WTC11 (cell line): ENCODE measurements at regions not wholly inside any gene's neighbourhood (a gene's known extent, or its start where the extent isn't known, plus 50 kb on each side); places are given as distances from the start of the nearest gene placed in this dataset.

Experiments used
- CREB1 ChIP-seq: sonication (generic); formaldehyde crosslinking; IDR thresholded peaks from 2 replicates; pipeline ENCODE4 v1.8.0; 2023; ENCODE audit warnings: mild to moderate bottlenecking, missing genetic modification reagents
- GABPB1 ChIP-seq: sonication (generic); formaldehyde crosslinking; IDR thresholded peaks from 2 replicates; pipeline ENCODE4 v1.8.1; 2023; ENCODE audit warnings: mild to moderate bottlenecking, missing genetic modification reagents
- IRF2 ChIP-seq: sonication (generic); formaldehyde crosslinking; IDR thresholded peaks from 2 replicates; pipeline ENCODE4 v1.8.0; 2022; ENCODE audit warnings: low read depth, missing genetic modification reagents, borderline replicate concordance
- JAZF1 ChIP-seq: fragments of 250-450 bp; sonication (Bioruptor Pico); IDR thresholded peaks from 2 replicates; pipeline ENCODE4 v1.9.0; 2021; ENCODE audit warnings: moderate library complexity, mild to moderate bottlenecking, inconsistent platforms
- KAT7 ChIP-seq: sonication (generic); formaldehyde crosslinking; IDR thresholded peaks from 2 replicates; pipeline ENCODE4 v1.8.1; 2023; ENCODE audit warnings: missing genetic modification reagents, mild to moderate bottlenecking, borderline replicate concordance
- SP1 ChIP-seq: sonication (generic); formaldehyde crosslinking; conservative IDR thresholded peaks from 2 replicates; pipeline ENCODE4 v1.8.1; 2022; ENCODE audit warnings: missing genetic modification reagents
- ZNF263 ChIP-seq: sonication (generic); formaldehyde crosslinking; IDR thresholded peaks from 2 replicates; pipeline ENCODE4 v1.8.1; 2022; ENCODE audit warnings: low read depth, mild to moderate bottlenecking, moderate library complexity, missing genetic modification reagents
- TF ChIP-seq, protein P1 (sequence below): sonication (generic); formaldehyde crosslinking; conservative IDR thresholded peaks from 2 replicates; pipeline ENCODE4 v1.8.1; 2022; ENCODE audit warnings: mild to moderate bottlenecking, missing genetic modification reagents
- TF ChIP-seq, protein P2 (sequence below): sonication (generic); formaldehyde crosslinking; IDR thresholded peaks from 2 replicates; pipeline ENCODE4 v1.8.1; 2022; ENCODE audit warnings: low read depth, missing genetic modification reagents, borderline replicate concordance
- TF ChIP-seq, protein P3 (sequence below): fragments of 200-600 bp; IDR thresholded peaks from 2 replicates; pipeline ENCODE4 v1.8.0; 2022; ENCODE audit warnings: antibody characterized with exemption
- TF ChIP-seq, protein P4 (sequence below): sonication (generic); formaldehyde crosslinking; IDR thresholded peaks from 2 replicates; pipeline ENCODE4 v1.8.1; 2023; ENCODE audit warnings: mild to moderate bottlenecking, moderate library complexity, missing genetic modification reagents
- TF ChIP-seq, protein P5 (sequence below): sonication (generic); formaldehyde crosslinking; IDR thresholded peaks from 2 replicates; pipeline ENCODE4 v1.8.0; 2023; ENCODE audit warnings: missing genetic modification reagents

DNA sequence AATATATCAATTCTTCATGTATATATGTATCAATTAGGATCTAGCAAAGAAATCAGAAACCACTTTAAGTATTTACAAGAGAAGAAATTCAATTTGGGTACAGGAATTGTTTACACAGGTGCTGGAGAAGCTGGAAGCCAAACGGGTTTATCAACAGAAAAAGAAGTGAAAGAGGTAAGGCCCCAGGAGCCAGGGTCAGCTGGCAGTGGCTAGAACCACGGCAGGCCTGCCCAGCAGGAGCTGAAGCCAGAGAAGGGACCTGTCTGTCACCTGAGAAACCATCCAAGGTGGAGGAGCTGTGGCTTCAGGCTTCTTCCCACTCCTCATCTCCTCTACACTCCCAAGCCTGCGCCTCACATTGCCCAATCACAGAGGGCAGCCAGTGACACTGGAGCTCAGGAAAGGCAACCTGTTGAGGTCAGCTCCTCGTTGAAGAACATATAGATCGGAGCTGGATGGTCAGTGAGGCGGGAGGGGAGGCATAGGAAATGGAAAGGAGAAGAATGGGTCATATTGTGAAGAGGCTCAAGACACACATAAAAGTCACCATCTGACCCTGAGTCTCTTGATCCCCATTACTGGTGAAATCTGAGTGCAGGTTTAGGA lies 182.6 kb downstream of the REEP3 start:
- TF ChIP-seq, protein P1, sequence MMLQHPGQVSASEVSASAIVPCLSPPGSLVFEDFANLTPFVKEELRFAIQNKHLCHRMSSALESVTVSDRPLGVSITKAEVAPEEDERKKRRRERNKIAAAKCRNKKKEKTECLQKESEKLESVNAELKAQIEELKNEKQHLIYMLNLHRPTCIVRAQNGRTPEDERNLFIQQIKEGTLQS (CRISPR knock-in tag): no peak
- TF ChIP-seq GABPB1: no peak
- TF ChIP-seq, protein P2, sequence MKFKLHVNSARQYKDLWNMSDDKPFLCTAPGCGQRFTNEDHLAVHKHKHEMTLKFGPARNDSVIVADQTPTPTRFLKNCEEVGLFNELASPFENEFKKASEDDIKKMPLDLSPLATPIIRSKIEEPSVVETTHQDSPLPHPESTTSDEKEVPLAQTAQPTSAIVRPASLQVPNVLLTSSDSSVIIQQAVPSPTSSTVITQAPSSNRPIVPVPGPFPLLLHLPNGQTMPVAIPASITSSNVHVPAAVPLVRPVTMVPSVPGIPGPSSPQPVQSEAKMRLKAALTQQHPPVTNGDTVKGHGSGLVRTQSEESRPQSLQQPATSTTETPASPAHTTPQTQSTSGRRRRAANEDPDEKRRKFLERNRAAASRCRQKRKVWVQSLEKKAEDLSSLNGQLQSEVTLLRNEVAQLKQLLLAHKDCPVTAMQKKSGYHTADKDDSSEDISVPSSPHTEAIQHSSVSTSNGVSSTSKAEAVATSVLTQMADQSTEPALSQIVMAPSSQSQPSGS (CRISPR knock-in tag): no peak
- no peak for TF ChIP-seq JAZF1 (CRISPR knock-in tag)
- TF ChIP-seq, protein P3, sequence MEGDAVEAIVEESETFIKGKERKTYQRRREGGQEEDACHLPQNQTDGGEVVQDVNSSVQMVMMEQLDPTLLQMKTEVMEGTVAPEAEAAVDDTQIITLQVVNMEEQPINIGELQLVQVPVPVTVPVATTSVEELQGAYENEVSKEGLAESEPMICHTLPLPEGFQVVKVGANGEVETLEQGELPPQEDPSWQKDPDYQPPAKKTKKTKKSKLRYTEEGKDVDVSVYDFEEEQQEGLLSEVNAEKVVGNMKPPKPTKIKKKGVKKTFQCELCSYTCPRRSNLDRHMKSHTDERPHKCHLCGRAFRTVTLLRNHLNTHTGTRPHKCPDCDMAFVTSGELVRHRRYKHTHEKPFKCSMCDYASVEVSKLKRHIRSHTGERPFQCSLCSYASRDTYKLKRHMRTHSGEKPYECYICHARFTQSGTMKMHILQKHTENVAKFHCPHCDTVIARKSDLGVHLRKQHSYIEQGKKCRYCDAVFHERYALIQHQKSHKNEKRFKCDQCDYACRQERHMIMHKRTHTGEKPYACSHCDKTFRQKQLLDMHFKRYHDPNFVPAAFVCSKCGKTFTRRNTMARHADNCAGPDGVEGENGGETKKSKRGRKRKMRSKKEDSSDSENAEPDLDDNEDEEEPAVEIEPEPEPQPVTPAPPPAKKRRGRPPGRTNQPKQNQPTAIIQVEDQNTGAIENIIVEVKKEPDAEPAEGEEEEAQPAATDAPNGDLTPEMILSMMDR: no peak
- TF ChIP-seq ZNF263 (CRISPR knock-in tag): no peak
- TF ChIP-seq IRF2 (CRISPR knock-in tag): no peak
- TF ChIP-seq SP1 (CRISPR knock-in tag): no peak
- TF ChIP-seq KAT7 (CRISPR knock-in tag): no peak
- TF ChIP-seq, protein P4, sequence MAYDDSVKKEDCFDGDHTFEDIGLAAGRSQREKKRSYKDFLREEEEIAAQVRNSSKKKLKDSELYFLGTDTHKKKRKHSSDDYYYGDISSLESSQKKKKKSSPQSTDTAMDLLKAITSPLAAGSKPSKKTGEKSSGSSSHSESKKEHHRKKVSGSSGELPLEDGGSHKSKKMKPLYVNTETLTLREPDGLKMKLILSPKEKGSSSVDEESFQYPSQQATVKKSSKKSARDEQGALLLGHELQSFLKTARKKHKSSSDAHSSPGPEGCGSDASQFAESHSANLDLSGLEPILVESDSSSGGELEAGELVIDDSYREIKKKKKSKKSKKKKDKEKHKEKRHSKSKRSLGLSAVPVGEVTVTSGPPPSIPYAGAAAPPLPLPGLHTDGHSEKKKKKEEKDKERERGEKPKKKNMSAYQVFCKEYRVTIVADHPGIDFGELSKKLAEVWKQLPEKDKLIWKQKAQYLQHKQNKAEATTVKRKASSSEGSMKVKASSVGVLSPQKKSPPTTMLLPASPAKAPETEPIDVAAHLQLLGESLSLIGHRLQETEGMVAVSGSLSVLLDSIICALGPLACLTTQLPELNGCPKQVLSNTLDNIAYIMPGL (CRISPR knock-in tag): no peak
- TF ChIP-seq, protein P5, sequence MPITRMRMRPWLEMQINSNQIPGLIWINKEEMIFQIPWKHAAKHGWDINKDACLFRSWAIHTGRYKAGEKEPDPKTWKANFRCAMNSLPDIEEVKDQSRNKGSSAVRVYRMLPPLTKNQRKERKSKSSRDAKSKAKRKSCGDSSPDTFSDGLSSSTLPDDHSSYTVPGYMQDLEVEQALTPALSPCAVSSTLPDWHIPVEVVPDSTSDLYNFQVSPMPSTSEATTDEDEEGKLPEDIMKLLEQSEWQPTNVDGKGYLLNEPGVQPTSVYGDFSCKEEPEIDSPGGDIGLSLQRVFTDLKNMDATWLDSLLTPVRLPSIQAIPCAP: no peak
- TF ChIP-seq CREB1: no peak
